HL-60/S4 treated with phorbol 12-myristate 13-acetate at 8.2 ng/mL for 4 days and 3 days (cell line): ENCODE measurements at regions not wholly inside any gene's neighbourhood (a gene's known extent, or its start where the extent isn't known, plus 50 kb on each side); places are given as distances from the start of the nearest gene placed in this dataset.
"Not testable (repeated sequence)": the region's sequence is repeated elsewhere in the genome, so short reads cannot be mapped to it uniquely, and the experiment has no call there.

Source experiments
- in situ Hi-C: fragments of 300-500 bp; cut with MboI; formaldehyde crosslinking; loops from 2 replicates; pipeline ENCODE4 v1.15.0; 2022; ENCODE audit warnings: low sequenced_read_pairs

DNA sequence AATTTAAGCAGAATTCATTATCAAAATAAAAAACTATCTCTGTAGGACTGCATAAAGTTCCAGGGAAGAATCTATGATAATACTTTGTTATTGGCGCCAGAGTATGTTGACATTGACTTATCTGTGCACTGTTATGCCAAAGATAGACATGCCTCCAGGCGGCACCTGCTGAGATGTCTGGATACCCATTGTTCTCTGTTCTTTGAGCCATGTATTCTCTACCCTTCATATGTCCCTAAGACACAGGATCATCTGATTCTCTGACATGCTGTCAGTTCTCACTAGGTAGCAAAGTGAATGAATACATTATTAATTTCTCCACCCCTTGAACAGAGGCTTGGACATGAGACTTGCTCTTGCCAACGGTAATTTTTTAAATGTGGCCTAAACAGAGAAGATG, 517.8 kb upstream of the SLITRK5 start:
- in situ Hi-C loops, result no loop called here

DNA sequence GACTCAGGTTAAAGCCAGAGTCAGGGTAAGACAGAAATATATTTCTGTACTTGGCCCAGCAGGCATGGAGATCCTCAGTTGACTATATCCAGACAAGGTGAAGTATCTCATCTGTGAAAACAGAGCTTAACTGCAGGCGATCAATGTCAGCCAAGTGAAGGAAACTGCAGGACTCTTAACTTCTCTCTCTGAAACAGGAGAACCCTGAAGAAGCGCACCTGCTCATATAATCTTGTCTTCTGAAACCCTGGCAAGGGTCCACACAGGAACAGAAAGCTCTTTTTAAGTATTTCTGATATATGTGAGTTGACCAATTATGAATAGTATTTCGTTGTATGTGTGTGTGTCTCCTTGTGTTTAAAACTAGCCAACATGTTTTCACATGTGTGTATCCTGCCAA, 504.8 kb upstream of the SLITRK5 start:
- in situ Hi-C loops, result no loop called here

DNA sequence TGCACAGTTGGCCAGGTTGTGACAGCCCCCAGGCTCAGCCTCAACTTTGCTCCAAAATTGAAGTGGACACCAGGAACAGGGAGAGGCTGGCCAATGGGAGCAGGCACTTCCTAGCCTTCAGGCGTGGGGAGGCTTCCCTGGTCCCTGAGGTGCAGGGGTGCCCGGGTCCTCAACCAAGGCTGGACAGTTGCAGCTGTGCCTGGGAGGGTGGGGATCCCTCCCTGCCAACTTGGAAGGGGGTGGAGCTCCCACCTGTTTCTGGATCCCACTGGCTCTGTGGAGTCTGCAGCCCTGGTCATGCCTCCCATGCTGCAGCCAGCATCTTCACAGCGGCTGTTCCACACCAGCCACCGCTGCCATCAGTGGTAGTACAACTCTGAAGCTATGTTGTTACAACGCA, 502.8 kb upstream of the SLITRK5 start:
- in situ Hi-C loops, result no loop called here

DNA sequence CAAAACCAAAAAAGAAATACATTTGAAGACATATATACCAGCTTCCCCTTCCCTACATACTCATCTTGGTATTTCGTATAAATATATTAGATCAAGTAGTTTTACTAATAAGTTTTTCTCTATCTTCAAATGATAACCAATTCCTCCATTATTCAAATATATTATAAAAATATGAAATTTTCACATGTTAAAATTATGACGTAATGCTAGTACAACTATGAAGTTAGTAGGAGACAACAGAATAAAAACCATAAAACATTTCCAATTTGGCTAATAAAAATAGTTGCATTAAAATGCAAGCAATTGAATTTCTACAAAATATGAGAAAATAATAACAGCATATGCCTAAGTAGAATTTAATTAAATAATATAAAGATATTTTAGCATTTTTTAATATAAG, 501.8 kb upstream of the SLITRK5 start:
- in situ Hi-C loops, result no loop called here

DNA sequence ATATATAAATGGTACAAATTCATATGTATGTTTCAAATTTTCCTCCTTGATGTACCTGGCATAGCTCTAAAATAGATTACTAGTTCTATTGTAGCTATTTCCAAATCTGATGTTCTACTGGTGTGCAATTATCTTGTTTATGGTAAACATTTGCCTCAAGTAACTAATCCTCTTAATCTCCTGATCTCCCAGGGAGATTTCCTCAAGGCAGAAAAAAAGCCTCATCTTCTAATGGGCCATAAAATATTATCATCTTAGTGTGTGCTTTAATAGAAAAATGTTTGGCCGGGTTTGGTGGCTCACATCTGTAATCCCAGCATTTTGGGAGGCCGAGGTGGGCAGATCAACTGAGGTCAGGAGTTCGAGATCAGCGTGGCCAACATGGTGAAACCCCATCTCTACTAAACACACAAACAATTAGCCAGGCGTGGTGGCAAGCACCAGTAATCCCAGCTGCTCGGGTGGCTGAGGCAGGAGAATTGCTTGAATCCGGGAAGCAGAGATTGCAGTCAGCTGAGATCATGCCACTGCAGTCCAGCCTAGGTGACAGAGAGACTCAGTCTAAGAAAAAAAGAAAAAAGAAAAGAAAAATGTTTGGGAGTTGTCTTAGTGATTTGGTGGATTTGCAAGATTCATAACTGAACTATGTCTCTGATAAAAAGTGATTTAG, 498.9 kb upstream of the SLITRK5 start:
- in situ Hi-C loops, result no loop called here

DNA sequence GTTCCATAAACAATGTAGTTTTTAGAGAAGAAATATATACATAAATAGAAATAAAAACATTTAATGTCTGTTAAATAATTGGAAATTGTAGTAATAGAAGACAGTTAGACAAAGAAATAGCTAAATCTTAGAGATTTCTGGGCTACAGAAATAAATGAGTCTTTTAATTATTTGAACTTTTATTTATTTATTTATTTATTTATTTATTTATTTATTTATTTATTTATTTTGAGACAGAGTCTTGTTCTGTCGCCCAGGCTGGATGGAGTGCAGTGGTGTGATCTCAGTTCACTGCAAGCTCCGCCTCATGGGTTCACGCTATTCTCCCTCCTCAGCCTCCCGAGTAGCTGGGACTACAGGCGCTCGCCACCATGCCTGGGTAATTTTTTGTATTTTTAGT, 486.0 kb upstream of the SLITRK5 start:
- in situ Hi-C loops, result not testable (repeated sequence)

DNA sequence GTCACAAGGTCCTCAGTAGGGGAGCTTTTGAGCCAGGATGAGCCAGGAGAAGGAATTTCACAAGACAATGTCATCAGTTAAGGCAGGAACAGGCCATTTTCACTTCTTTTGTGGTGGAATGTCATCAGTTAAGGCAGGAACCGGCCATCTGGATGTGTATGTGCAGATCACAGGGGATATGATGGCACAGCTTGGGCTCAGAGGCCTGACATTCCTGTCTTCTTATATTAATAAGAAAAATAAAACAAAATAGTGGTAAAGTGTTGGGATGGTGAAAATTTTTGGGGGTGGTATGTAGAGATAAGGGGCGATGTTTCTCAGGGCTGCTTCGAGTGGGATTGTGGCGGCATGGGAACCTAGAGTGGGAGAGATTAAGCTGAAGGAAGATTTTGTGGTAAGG, 484.5 kb upstream of the SLITRK5 start:
- in situ Hi-C loops, result not testable (repeated sequence)

DNA sequence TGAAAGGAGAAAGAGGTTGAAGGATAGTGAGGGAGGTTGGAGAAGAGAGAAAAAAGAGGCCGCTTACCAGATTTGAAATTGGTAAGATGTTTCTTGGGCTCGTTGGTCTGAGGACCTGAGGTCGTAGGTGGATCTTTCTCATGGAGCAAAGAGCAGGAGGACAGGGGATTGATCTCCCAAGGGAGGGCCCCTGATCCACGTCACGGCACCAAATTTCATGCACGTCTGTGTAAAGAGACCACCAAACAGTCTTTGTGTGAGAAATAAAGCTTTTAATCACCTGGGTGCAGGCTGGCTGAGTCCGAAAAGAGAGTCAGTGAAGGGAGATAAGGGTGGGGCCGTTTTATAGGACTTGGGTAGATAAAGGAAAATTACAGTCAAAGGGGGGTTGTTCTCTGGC, 479.7 kb upstream of the SLITRK5 start:
- in situ Hi-C loops, result not testable (repeated sequence)

DNA sequence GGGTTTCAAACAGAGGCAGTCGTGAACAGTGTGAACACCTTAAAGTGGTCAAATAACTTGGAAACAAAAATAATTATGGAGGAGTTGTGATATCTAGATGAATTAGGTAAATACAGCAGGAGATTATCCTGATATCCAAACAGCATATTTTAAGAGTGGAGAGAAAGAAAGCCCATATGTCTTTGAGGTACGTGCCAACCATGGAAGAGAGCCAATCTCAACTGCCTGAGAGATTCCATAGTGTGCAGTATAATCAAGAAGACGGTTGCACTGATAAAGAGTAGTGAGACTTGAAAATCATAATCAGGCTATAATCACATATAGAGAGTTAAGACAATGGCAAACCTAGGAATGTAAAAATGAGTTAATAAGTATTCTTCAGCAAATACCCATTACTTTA, 472.8 kb upstream of the SLITRK5 start:
- in situ Hi-C loops, result no loop called here

DNA sequence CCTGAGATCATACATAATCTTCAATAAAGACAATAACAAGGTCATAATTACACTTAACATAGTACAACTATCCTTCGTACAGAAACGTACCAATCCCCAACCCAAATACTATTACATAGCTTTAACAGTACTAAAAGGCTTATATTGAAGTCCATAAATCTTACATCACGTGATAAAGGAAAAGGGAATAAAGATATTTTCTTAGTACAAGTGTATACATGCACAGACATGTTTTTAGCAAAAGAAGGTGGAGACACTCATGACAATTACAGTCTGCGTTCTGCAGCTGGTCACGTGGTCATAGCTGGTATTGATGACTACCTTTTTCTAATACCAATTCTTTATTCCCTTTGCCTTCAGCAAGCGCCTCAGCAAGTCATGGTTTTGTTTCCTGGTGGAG, 464.5 kb upstream of the SLITRK5 start:
- in situ Hi-C loops, result no loop called here

DNA sequence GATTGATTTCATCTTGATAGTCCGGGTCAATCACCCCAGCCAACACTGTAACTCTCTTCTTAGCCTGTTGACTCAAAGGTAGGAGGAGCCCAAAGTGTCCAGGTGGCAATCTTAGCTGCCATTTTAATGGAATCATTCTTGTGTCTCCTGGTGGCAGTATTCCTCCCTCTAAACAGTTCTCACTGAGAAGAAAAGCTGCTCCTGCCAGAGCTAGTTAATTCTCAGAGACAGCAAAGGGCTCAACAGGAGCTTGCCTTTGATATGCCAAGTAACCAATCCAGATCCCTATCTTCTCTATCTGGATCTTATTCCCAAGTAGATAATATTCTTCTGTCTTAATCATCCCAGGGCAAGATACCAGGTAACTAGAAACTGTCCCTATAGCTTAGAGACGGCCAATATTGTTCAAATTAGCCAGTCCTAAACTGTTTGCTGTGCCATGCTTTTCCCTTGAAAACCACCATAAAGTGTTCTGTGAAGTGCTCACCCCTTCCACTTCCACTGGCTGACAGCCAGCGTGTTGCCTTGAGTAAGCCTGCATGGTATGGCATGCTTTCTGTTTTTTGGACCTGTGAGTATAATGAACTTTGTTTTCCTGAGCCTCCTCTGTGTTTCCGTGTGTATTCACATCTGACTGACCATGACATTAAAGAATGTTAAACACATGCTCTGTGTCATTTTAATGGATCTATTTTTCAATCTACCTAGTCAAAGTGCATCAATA, 463.7 kb upstream of the SLITRK5 start:
- in situ Hi-C loops, result no loop called here

DNA sequence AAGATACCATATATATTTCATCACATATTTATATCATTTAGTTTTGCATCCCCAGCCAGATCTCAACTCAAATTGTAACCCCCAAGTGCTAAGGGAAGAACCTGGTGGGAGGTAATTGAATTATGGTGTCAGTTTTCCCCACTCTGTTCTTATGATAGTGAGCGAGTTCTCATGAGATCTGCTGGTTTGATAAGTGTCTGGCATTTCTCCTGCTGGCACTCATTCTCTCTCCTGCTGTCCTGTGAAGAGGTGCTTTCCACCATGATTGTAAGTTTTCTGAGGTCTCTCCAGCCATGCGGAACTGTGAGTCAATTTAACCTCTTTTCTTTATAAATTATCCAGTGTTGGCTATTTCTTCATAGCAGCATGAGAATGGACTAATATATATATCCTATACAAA, 462.5 kb upstream of the SLITRK5 start:
- in situ Hi-C loops, result no loop called here

DNA sequence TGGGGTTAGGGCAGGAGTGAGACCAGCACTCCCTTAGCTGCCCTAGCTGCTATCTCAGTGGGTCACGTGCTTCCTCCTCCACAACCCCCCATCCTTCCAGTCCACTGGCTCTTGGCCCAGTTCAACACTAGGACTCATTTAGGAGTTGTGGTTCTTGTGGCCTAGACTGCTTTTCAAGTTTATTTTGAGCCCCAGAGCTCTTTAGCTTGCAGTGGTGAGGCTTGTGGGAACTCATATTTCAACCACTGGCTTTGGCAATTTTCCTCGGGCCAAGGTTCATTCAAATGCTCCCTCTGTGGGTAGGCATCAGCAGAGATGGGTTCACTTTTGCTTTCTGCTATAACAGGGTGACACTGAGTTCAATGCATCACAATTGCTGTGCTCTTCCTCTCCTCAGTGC, 436.2 kb upstream of the SLITRK5 start:
- in situ Hi-C loops, result no loop called here

DNA sequence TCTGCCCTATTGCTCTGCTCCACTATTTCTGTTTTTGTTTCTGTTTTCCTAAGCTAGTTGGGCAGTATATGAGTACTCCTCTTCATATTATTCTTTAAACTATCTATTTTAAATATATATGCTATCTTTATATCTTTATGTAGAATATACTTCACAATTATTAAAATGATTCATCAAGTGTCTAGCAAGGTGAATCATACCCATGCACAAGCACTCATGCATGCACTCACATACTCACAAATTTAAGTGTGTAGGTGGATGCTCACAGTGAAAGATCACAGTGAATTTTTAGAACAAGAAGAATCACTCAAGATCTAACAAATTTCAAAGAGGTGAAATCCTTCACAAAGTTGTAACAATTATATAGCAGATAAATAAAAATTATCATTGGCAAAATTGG, 435.6 kb upstream of the SLITRK5 start:
- in situ Hi-C loops, result no loop called here

DNA sequence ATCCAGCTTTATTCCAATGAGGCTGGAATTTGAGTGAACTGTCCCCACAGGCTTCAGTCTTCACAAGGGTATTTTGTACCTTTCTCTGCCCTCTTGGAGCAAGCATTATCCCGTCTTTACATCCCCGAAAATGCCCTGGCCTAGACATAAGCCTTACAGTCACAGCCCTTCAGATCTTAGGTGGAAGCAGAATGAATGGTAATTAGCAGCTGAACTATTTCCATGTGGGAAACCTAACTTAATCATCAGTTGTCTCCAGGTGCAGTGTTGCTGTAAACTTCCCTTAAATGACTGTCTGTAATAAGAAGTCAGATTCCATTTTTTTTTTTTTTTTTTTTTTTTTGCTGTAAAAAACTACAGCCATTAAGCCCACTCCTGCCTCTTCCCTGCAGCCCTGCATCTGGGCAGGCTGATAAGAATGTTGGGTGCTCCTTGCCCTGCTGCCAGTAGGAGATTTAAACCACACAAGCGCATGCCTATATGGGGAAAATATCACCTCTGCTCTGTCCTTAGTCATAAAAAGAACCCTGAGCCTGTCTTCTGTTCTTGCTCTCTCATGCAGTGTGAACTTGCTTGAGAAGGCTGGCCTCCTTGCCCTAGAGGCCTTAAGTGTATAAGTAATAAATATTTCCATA, 426.8 kb upstream of the SLITRK5 start:
- in situ Hi-C loops, result no loop called here

DNA sequence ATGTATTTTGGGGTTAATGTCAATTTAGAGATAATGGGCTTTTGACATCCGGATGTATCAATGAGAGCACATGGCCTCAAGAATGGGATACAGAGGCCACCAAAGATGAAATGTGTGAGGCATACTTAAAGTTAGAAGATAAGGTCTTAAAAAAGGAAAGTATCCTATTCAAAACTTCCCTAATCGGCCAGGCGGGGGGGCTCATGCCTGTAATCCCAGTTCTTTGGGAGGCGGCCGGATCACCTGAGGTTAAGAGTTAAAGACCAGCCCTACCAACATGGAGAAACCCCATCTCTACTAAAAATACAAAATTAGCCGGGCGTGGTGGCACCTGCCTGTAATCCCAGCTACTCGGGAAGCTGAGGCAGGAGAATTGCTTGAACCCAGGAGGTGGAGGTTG, 421.3 kb upstream of the SLITRK5 start:
- in situ Hi-C loops, result not testable (repeated sequence)

DNA sequence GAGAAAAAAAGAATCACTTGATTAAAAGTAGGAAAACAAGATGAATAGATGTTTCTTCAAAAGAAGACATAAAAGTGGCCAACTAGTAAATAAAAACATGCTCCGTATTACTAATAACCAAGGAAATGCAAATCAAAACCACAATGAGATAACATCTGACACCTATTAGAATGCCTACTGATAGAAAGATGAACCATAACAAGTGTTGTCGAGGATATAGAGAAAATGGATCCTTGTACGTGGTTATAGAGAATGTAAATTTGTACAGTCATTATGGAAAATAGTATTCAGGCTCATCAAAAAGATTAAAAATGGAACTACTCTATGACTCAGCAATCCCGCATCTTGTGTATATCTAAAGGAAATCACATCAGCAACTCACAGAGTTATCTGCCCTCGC, 415.8 kb upstream of the SLITRK5 start:
- in situ Hi-C loops, result no loop called here

DNA sequence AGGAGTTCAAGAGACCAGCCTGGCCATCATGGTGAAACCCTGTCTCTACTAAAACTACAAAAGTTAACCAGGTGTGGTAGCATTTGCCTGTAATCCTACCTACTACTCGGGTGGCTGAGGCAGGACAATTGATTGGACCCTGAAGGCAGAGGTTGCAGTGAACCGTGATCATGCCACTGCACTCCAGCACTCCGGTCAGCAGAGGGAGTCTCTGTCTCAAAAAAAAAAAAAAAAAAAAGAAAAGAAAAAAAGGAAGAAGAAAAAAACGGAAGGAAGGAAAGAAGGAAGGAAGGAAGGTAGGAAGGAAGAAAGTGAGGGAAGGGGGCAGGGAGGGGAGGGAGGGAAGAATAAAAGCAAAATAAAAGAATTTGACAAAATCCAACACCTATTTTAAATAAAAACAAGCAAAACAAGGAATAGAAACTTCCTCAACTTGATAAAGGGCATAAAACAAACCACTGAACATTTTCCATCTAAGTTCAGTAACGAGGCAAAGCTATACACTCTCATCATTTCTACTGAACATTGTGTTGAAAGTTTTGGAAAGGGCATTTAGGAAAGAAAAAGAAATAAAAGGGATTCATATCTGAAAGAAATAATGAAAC, 411.6 kb upstream of the SLITRK5 start:
- in situ Hi-C loops, result no loop called here

DNA sequence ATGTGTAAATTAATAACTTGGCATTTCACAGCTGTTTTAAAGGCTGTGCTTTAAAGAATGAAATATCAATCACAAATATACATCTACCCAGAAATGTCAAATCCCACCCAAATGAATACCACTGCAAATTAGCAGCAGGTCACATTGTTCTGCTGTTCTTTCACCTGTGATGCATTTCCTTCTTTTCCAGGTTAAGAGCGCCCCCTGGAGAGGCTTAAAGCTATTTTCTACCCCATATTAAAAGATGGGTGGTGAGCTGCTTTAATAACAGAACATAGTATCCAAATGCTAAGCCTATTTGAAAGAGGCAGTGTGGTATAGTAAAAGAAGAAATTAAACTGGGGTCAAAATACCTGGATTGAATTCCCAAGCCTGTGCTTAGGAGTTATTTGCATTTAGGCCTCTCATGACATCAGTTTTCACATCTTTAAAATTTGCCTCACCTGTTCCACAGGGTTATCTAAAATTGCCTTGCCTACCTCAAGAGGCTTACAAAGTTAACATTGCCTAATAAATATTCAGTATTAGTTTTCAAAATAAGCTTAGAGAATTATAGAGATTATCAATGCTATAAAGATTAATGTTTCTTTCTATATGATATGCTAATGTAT, 396.9 kb upstream of the SLITRK5 start:
- in situ Hi-C loops, result loop anchor here (10.0 kb wide), 1 partner anchor 400 kb away; no protein-coding TSS in a partner anchor

DNA sequence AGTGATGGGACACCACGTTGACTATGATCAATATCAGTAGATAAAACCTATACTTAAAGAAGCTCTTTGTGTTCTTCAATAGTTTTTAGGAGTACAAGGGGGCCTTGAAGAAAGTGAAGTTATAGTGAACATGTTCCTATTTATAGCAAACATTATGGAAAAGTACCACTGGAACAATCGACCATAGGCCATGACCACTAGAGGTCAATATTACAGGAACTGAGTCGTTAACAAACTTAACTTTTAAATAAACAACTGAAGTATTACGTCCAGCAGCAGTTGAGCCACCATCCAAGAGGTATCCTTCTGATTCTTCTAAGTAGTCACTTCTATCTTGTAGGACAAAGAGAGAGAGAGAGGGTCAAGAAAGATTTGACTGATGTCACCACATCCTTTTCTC, 391.0 kb upstream of the SLITRK5 start:
- in situ Hi-C loops, result no loop called here

DNA sequence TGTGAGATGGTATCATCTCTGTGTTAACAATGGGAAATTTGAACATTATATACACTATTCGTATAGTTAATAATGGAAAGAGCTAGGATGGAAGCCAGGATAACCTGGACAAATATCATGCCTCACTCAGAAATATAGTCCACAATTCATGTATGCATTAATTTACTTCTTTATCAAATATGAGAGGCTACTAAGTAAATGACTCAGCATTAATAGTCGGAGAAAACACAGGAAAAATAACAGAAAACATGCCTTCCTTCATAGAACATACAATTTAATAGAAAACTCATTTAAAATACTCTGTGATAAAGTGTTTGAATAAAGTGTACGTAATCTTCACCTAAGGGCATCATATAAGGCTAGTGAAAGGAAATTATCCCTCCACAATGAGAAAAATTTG, 383.4 kb upstream of the SLITRK5 start:
- in situ Hi-C loops, result no loop called here
